Fibroblast of pulmonary artery (primary cell): ENCODE measurements at regions not wholly inside any gene's neighbourhood (a gene's known extent, or its start where the extent isn't known, plus 50 kb on each side); places are given as distances from the start of the nearest gene placed in this dataset.

Source experiments
- DNase-seq: peaks from one replicate; pipeline ENCODE4 v3.0.0-alpha.2; 2010; ENCODE audit warnings: low read depth
- H3K4me3 ChIP-seq: replicated peaks from 2 replicates; pipeline ENCODE4 v1.5.1; 2011; ENCODE audit warnings: low read depth, mild to moderate bottlenecking, control low read depth, low read length, moderate library complexity
- CTCF ChIP-seq: IDR thresholded peaks from 2 replicates; pipeline ENCODE4 v1.5.1; 2011; ENCODE audit warnings: mild to moderate bottlenecking, control low read depth, low read length, inconsistent platforms; ENCODE audit errors: missing control alignments

- H3K4me3 ChIP-seq: no peak overlapping the region
- TF ChIP-seq CTCF: no peak
- no peak for DNase-seq
Measured at GRCh38 chr19:28396287-28396831, 816.6 kb downstream of the UQCRFS1 start.

DNA sequence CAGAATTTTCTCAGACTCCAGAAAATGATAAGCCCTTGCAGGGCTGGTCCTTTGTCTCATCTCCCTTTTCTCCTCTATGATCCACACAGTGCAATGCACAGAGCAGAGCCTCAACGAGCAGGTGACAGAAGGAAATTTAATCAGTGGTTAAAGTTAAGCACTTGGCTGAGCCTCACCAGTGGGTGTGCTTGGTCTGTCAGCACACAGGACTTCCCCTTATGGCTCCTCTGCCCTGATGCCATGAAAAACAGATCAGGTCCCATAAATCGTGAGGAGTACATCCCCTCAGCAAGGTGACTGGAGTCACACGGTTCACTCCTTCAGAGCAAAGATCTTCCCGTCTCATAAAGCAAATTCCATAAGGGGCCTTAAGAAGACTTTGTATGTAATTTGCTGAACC, 818.2 kb downstream of the UQCRFS1 start:
- no peak for DNase-seq
- H3K4me3 ChIP-seq: no peak overlapping the region
- no peak for TF ChIP-seq CTCF

DNA sequence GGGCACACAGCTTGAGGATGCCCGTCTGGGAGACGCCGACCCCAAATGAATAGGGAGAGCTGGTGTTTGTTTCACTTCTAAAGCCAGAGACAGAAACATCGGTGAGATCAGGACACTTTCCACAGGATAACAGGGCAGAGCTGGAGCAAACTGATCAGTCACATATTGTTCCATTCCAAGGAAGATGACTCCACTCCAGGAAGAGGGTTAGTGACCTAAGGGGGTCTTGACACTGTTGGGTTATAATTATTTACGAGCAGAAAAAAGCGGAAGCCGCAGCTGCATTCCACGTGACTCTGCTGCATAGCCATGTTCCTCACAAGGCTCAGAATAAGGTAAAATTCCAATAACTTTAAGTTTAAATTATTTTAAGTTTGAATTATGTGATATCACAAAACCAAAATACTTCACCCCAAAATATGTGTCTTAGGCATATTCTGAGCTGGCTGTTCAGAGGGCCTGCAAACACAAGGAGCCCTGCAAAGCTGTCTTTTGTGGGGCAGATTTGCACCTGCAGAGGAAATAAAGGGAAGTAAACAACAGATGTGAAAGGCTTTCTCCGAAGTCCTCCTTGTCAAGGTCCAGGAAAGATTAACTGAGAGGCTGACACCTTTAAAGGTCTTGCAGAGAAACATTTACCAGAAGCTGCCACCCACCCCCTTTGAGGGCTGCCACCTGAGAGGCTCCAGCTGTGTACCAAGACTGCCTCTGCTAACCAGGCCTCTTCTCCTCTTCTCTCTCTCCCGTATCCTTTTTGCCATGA, 819.2 kb downstream of the UQCRFS1 start:
- DNase-seq: no peak
- TF ChIP-seq CTCF: no peak
- H3K4me3 ChIP-seq: no peak overlapping the region

- DNase-seq: no peak
- TF ChIP-seq CTCF: no peak
- H3K4me3 ChIP-seq: no peak overlapping the region
Measured at GRCh38 chr19:28388988-28389387, 824.0 kb downstream of the UQCRFS1 start.

GRCh38 chr19:28387507-28387906, 825.4 kb downstream of the UQCRFS1 start:
- H3K4me3 ChIP-seq: no peak overlapping the region
- DNase-seq: no peak
- no peak for TF ChIP-seq CTCF

- no peak for DNase-seq
Measured at GRCh38 chr19:28386470-28386869, 826.5 kb downstream of the UQCRFS1 start.

More at GRCh38 chr19:28386470-28386869, 826.5 kb downstream of the UQCRFS1 start:
- TF ChIP-seq CTCF: no peak
- no peak overlapping the region for H3K4me3 ChIP-seq
